ENCODE measurements at regions not wholly inside any gene's neighbourhood (a gene's known extent, or its start where the extent isn't known, plus 50 kb on each side); places are given as distances from the start of the nearest gene placed in this dataset.
"Not testable (repeated sequence)": the region's sequence is repeated elsewhere in the genome, so short reads cannot be mapped to it uniquely, and the experiment has no call there.

DNA sequence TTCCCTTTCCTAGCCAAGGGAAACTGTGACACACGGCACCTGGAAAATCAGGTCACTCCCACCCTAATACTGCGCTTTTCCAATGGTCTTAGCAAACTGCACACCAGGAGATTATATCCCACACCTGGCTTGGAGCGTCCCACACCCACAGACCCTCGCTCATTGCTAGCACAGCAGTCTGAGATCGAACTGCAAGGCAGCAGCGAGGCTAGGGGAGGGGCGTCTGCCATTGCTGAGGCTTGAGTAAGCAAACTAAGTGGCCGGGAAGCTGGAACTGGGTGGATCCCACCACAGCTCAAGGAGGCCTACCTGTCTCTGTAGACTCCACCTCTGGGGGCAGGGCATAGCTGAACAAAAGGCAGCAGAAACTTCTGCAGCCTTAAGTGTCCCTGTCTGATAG, 132.9 kb downstream of the TMEM167A start:
- TF ChIP-seq, protein P1, sequence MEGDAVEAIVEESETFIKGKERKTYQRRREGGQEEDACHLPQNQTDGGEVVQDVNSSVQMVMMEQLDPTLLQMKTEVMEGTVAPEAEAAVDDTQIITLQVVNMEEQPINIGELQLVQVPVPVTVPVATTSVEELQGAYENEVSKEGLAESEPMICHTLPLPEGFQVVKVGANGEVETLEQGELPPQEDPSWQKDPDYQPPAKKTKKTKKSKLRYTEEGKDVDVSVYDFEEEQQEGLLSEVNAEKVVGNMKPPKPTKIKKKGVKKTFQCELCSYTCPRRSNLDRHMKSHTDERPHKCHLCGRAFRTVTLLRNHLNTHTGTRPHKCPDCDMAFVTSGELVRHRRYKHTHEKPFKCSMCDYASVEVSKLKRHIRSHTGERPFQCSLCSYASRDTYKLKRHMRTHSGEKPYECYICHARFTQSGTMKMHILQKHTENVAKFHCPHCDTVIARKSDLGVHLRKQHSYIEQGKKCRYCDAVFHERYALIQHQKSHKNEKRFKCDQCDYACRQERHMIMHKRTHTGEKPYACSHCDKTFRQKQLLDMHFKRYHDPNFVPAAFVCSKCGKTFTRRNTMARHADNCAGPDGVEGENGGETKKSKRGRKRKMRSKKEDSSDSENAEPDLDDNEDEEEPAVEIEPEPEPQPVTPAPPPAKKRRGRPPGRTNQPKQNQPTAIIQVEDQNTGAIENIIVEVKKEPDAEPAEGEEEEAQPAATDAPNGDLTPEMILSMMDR (conservative IDR thresholded peaks at IDR 0.05; ENCODE audit: low read depth, low read length): not testable (repeated sequence)
- not testable (repeated sequence) for TF ChIP-seq EZH2 (IDR thresholded peaks at IDR 0.05; ENCODE audit: borderline replicate concordance, low read depth, low read length, poor library complexity, severe bottlenecking)

Data from A673 (cell line).